Erythroblast (primary cell): ENCODE measurements at regions not wholly inside any gene's neighbourhood (a gene's known extent, or its start where the extent isn't known, plus 50 kb on each side); places are given as distances from the start of the nearest gene placed in this dataset.

Experiments
- DNase-seq, 2 experiments: peaks; one replicate each; lab custom pipeline; 2025; lab: John Stamatoyannopoulos, UW
- GATA1 ChIP-seq: IDR thresholded peaks from 2 replicates; pipeline ENCODE4 v1.6.1; 2011; ENCODE audit warnings: low read depth, mild to moderate bottlenecking, control low read depth, low read length, moderate library complexity
- POLR2A ChIP-seq: IDR thresholded peaks from 2 replicates; pipeline ENCODE4 v1.6.1; 2011; ENCODE audit warnings: mild to moderate bottlenecking, low read length

DNA sequence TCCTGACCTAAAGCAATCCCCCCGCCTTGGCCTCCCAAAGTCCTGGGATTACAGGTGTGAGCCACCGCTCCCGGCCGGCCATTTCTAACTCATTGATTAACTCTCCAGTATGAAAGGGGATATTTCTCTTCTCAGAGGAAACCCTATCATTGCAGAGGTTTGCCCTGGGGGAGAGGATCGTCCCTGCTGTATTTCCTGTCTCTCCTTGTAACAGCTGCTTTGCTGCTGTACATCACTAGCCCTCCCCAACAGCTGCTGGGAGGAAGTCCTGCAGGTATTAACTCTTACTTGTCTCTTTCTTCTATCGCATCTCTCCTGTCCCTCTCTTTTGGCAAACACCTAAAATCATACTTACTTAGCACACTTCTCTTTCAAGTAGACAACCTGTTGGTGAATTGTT is 219.0 kb upstream of the DSEL start:
- no peak for TF ChIP-seq POLR2A
- DNase-seq = no peak

DNA sequence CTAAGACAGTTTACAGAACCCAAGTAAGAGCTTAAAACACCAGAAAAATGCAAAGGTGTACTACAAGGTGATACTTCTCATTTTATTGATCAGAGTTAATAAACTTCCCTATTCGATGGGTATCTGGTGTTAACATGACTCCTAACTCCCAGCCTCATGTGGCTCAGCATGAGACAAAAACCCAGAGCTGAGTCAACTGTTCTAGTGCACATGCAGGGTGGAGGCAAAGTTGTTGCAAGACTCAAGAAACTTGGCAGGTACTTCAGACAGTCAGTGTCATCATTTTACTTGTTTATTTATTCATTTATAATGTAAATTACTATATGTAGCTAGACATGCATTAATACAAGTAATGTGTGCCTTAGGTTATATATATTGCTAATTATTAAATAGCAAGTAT is 216.6 kb upstream of the DSEL start:
- DNase-seq = no peak
- no peak for TF ChIP-seq POLR2A
- TF ChIP-seq GATA1 = no peak

DNA sequence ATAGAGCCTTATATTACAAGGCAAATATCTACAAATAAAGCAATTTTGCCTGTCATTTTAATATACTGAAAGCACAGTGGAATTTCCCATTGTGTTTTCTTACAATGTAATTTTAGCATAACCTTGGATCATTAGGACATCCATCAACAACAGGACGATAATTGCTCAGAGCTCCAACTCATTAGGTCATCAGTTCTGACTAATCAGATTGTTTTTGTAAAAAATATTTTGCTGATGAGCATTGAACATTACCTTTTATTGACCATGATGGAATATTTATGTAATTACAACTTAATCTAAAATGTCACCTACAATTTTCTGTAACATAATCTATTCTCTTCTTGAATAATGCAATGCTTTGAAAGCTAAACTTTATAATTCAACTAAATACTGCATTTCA is 215.3 kb upstream of the DSEL start:
- no peak for TF ChIP-seq GATA1
- no peak for TF ChIP-seq POLR2A
- DNase-seq = no peak

DNA sequence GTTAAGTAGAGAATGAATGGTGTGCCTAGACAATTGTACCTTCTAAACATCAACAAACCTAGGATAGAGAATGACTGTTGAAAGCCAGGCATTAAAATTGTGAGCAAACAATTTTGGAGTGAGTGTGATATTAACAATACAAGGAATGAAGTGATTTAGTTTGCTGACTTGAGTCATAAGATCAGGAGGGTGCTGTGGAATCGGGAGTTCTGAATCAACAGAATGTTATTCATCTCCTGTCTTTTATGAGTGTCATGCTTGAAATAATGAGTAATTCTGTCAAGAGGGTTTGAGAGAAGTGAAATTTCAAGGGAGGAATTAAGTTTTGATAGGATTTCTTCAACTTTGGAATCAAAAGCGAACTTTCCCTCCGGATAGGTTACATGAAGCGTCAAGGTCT is 214.4 kb upstream of the DSEL start:
- DNase-seq = no peak
- TF ChIP-seq GATA1 (no peak), POLR2A (no peak)

DNA sequence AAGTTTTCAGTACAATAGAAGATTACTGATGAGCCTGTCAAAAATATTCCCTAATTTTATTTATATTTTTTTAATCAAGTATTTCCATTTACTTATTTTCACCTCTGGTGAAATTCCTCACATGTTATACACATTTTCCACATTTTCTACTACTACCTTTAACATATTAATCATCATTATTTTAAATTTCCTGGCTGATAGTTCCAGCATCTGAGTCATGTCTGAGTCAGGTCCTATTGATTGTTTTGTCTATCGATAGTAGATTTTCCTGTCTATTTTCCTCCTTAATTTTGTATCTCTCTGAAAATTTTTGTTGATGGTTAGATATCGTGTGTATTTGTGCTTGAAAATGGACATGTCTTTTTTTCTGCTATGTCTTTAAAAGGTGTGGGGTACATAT is 211.8 kb upstream of the DSEL start:
- TF ChIP-seq POLR2A (no peak), GATA1 (no peak)

DNA sequence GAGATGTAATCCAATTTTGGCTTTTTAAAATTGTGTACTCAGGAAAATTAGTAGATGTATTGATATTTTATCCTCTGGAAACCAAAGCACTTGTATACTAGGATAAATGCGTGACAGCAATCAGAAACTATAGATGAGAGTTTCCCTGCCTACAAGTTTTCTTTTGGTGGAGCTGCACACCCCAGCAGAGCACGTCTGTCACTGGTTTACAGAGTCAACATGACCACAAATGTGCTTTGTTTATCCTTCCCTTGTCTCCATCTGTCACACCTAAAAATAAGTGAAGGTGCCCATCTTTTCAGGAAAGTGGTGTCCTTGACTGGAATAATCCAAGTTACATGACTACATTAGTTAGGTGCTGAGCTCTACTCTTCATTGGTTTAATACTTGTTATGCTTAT is 210.4 kb upstream of the DSEL start:
- TF ChIP-seq POLR2A = no peak
- TF ChIP-seq GATA1 = no peak
- DNase-seq = no peak

More for the DNA sequence above, 211.8 kb upstream of the DSEL start:
- DNase-seq = no peak

DNA sequence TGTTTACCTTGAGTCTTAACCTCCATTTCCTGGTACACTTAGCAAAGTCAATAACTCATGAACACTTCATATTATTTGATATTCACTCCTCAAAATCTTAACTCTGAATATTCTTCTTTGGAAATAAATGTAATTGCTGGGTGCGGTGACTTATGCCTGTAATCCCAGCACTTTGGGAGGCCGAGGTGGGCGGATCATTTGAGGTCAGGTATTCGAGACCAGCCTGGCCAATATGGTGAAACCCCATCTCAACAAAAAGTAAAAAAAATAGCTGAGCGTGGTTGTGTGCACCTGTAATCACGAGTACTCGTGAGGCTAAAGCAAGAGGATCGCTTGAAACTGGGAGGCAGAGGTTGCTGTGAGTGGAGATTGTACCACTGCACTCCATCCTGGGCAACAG is 201.3 kb upstream of the DSEL start:
- DNase-seq = no peak
- TF ChIP-seq POLR2A (no peak), GATA1 (no peak)

DNA sequence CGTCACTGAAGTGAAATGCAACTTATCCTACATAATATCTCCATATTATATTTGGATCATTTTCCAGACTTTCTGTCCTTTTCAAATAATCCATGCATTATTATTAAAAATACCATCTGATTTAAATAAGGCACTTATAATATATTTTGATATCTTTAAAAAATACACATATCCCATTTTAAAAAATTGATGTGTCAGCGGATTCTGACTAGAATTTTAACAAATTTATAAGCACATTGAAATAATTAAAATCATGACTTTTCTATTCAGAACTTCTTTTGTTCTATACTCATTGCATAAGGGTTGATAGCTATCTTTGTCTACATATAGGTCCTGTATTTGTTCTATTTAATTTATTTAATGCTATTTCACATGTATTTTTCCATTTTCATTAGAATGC is 199.0 kb upstream of the DSEL start:
- TF ChIP-seq GATA1 (no peak), POLR2A (no peak)
- DNase-seq = no peak

DNA sequence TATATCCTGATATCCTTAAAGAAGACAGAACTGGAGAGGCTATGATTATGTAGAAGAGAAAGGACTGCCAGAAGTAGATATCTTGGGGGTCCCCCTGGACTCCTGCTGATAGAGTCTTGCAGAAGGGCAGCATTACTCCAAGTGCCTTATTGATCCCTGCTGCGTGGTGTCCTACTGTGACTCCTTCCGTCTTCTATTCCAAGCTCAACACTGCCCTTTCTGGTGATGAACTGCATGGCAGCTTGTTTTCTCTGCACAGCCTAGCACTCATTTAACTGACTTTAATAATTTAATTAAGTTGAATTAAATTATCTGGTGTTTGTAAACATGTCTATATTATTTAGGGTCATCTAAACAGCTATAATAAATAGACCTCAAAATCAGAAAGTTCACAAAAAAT is 194.1 kb upstream of the DSEL start:
- peak in 1 of 2 experiments; percentile 5 for DNase-seq
- TF ChIP-seq POLR2A (no peak), GATA1 (no peak)

DNA sequence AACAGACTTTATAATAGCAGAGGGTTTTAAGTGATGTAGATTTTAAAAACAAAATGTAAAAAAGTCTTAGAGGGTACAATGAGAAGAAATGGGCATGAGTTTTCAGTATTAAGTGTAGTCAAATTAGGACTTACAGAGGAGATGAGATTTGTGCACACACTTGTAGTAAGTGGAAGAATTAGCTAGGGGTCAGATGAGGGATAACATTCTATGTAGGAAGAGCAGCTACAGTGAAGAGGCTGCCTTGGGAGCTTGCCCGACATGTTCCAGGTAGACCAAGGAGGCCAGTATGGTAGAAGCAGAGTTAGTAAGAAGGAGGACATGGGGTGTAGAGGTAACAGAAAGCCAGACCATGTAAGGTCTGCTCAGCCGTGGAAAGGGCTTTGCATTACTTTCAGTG is 189.2 kb upstream of the DSEL start:
- no peak for DNase-seq
- no peak for TF ChIP-seq GATA1
- no peak for TF ChIP-seq POLR2A

DNA sequence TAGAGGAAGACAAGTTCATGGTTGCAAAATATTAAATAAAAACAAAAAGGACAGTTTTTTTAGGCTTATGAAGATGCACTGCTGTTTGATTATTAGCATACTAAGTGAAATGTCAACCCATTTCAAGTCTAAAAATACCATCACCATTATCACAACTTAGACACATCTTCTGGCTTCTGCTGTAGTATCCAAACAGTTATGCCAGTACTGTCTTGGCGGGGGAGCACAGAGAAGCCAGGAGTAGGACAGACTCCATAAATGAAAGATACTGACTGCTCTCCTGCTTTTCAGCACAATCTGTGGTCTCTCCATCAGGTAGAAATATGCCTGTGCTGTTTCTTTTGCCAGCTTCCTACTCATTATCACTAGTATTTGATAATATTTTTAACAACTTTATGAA is 179.2 kb upstream of the DSEL start:
- no peak for DNase-seq

DNA sequence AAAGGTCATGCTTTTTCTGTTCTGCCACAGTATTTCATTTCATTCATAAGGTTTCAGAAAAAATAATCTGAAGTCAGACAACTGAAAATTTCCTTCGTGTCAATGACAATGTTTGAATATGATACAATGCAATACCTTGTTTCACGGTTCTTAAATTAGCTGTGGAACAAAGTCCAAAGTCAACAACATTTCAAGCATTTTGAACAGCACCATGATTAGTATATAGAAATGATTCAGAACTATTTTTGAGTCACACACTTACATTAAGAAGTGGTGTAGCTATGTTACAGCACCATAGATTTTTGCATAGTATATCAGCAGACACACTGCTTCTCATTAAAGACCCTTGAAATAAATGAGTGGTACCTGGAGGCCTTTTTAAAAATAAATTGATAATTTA is 178.3 kb upstream of the DSEL start:
- TF ChIP-seq POLR2A (no peak), GATA1 (no peak)
- DNase-seq = no peak

More for the DNA sequence above, 179.2 kb upstream of the DSEL start:
- no peak for TF ChIP-seq POLR2A
- TF ChIP-seq GATA1 = no peak

DNA sequence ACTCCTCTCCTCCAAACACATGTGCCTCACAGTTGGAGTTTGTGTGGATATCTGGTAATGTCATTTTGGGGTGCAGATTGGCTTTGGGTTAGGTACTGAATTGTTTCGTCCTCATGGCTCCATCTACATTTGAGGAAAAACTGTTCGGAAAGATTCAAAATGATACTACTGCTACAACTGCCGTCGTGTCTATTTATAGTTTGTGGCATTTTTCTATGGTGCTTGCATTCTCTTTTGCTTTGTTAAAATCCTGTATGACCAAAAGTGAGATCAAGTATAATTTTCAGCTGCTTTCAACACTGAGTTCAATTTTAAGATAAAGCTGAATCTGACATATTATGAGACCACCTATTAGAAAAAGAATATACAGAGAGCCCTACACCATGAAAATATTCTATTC is 176.3 kb upstream of the DSEL start:
- TF ChIP-seq POLR2A (no peak), GATA1 (no peak)
- DNase-seq = no peak

DNA sequence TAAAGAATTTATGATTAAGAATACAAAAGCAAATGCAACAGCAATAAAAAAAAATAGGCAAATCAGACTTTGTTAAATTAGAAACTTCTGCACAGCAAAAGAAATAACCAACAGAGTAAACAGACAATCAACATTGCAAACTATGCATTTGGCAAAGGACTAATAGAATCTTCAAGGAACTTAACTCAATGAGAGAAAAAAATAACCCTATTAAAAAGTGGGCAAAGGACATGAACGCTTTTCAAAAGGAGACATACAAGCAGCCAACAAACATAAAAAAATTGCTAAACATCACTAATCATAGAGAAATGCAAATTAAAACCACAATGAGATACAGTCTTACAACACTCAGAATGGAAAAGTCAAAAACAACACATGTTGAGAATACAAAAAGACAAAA is 166.0 kb upstream of the DSEL start:
- TF ChIP-seq POLR2A = no peak
- no peak for TF ChIP-seq GATA1
- DNase-seq = no peak

DNA sequence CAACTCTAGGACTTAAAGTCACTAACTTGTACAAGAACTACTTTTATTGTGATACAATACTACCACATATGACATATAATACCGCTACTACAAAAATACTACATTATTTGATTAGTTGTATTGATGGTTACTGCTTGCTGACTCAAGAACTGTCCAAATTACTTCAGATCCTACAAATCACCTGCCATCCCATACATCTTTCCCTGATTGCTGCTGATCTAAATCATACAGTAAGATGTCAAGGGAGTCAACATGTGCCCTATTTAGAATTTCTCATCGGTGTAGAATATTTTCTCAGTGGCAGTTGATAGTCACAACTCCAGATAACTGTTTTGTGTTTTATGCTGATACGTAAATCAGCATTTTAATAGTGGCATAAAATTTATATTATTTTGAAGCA is 161.0 kb upstream of the DSEL start:
- no peak for DNase-seq
- TF ChIP-seq POLR2A (no peak), GATA1 (no peak)

DNA sequence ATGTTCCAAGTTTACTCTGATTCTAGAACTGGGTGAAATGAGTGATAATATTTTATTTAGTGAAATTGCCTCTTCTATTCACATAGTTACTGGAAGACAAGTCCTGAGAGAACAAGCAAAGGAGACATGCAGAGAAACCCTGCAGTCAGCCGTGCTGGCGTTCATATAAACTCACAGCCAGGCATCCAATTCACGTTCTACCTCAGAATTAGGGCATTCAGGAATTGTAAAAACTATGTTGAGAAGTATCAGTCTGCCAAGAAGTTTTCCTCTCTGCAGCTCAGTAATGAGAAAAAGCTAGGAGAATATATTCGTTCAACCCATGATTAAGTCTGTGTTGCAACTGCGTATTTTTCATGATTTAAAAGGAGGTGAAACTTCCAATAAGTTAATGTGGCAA is 156.2 kb upstream of the DSEL start:
- TF ChIP-seq GATA1 (no peak), POLR2A (no peak)
- no peak for DNase-seq
